Trophoblast cell (in vitro differentiated cells and primary cell): ENCODE measurements at regions not wholly inside any gene's neighbourhood (a gene's known extent, or its start where the extent isn't known, plus 50 kb on each side); places are given as distances from the start of the nearest gene placed in this dataset.

Experiments used
- DNase-seq, 2 donors: peaks; one replicate each; pipeline ENCODE4 v3.0.0-alpha.2; 2016
- H2AFZ ChIP-seq: 2 replicates; pipeline ENCODE4 v1.6.1; 2013; ENCODE audit warnings: low read length, moderate library complexity, mild to moderate bottlenecking; ENCODE audit not compliant: insufficient read depth, poor library complexity
- H2AK5ac ChIP-seq: 2 replicates; pipeline ENCODE4 v1.6.1; 2013; ENCODE audit warnings: mild to moderate bottlenecking, low read length
- H2BK120ac ChIP-seq: 2 replicates; pipeline ENCODE4 v1.6.1; 2013; ENCODE audit warnings: low read length, mild to moderate bottlenecking, moderate library complexity; ENCODE audit not compliant: insufficient read depth, poor library complexity
- H2BK12ac ChIP-seq: 2 replicates; pipeline ENCODE4 v1.6.1; 2013; ENCODE audit warnings: mild to moderate bottlenecking, low read length, moderate library complexity
- H2BK5ac ChIP-seq: 2 replicates; pipeline ENCODE4 v1.6.1; 2013; ENCODE audit warnings: low read length, low read depth, moderate library complexity, mild to moderate bottlenecking; ENCODE audit not compliant: poor library complexity
- H3K14ac ChIP-seq: 2 replicates; pipeline ENCODE4 v1.6.1; 2013; ENCODE audit warnings: mild to moderate bottlenecking, low read length
- H3K18ac ChIP-seq: 2 replicates; pipeline ENCODE4 v1.6.1; 2013; ENCODE audit warnings: mild to moderate bottlenecking, low read length
- H3K23ac ChIP-seq: 2 replicates; pipeline ENCODE4 v1.6.1; 2013; ENCODE audit warnings: low read length
- H3K27ac ChIP-seq: 2 replicates; pipeline ENCODE4 v1.5.1; 2013; ENCODE audit warnings: low read depth, mild to moderate bottlenecking, inconsistent platforms, low read length, moderate library complexity
- H3K27me3 ChIP-seq: 2 replicates; pipeline ENCODE4 v1.6.1; 2013; ENCODE audit warnings: inconsistent platforms, mild to moderate bottlenecking, low read length, moderate library complexity; ENCODE audit not compliant: insufficient read depth
- H3K36me3 ChIP-seq, 2 experiments: 1 replicate in 1 of 2; 2 replicates in 1 of 2; pipeline ENCODE4 v1.6.1; 2013; ENCODE audit warnings: low read length in 2 of 2, mild to moderate bottlenecking in 2 of 2, moderate library complexity in 1 of 2; ENCODE audit not compliant: insufficient read depth in 2 of 2, control insufficient read depth in 1 of 2
- H3K4ac ChIP-seq: 2 replicates; pipeline ENCODE4 v1.6.1; 2013; ENCODE audit warnings: low read depth, mild to moderate bottlenecking, low read length, moderate library complexity
- H3K4me1 ChIP-seq, 2 experiments: 1 replicate in 1 of 2; 2 replicates in 1 of 2; pipeline ENCODE4 v1.6.1; 2013; ENCODE audit warnings: low read length in 2 of 2, mild to moderate bottlenecking in 2 of 2, moderate library complexity in 1 of 2; ENCODE audit not compliant: insufficient read depth in 2 of 2, control insufficient read depth in 1 of 2
- H3K4me2 ChIP-seq: 2 replicates; pipeline ENCODE4 v1.6.1; 2013; ENCODE audit warnings: inconsistent platforms, mild to moderate bottlenecking, low read length, moderate library complexity
- H3K4me3 ChIP-seq: 2 replicates; pipeline ENCODE4 v1.5.1; 2013; ENCODE audit warnings: mild to moderate bottlenecking, low read depth, low read length, inconsistent platforms
- H3K79me1 ChIP-seq: one replicate; pipeline ENCODE4 v1.6.1; 2013; ENCODE audit warnings: low read length
- H3K79me2 ChIP-seq: 2 replicates; pipeline ENCODE4 v1.6.1; 2013; ENCODE audit warnings: low read length, mild to moderate bottlenecking; ENCODE audit not compliant: control insufficient read depth, insufficient read depth, poor library complexity
- H3K9ac ChIP-seq: 2 replicates; pipeline ENCODE4 v1.6.1; 2013; ENCODE audit warnings: mild to moderate bottlenecking, low read length
- H3K9me3 ChIP-seq: 2 replicates; pipeline ENCODE4 v1.6.1; 2013; ENCODE audit warnings: low read depth, mild to moderate bottlenecking, control low read depth, inconsistent platforms, low read length; ENCODE audit not compliant: insufficient read depth
- H4K12ac ChIP-seq: 2 replicates; pipeline ENCODE4 v1.6.1; 2013; ENCODE audit warnings: low read depth, mild to moderate bottlenecking, low read length, moderate library complexity
- H4K8ac ChIP-seq: 2 replicates; pipeline ENCODE4 v1.6.1; 2013; ENCODE audit warnings: low read depth, mild to moderate bottlenecking, low read length, moderate library complexity
- H4K91ac ChIP-seq: one replicate; pipeline ENCODE4 v1.6.1; 2013; ENCODE audit warnings: low read depth, mild to moderate bottlenecking, low read length, moderate library complexity
- WGBS: extraction: QIAGEN DNeasy Blood & Tissue Kit; methylation state at CpG from one replicate; pipeline ENCODE4 v1.1.7; 2013; ENCODE audit warnings: missing lambda C conversion rate; ENCODE audit not compliant: insufficient read length, insufficient coverage; ENCODE audit errors: extremely low coverage; 5-methylcytosine and 5-hydroxymethylcytosine counted together

DNA sequence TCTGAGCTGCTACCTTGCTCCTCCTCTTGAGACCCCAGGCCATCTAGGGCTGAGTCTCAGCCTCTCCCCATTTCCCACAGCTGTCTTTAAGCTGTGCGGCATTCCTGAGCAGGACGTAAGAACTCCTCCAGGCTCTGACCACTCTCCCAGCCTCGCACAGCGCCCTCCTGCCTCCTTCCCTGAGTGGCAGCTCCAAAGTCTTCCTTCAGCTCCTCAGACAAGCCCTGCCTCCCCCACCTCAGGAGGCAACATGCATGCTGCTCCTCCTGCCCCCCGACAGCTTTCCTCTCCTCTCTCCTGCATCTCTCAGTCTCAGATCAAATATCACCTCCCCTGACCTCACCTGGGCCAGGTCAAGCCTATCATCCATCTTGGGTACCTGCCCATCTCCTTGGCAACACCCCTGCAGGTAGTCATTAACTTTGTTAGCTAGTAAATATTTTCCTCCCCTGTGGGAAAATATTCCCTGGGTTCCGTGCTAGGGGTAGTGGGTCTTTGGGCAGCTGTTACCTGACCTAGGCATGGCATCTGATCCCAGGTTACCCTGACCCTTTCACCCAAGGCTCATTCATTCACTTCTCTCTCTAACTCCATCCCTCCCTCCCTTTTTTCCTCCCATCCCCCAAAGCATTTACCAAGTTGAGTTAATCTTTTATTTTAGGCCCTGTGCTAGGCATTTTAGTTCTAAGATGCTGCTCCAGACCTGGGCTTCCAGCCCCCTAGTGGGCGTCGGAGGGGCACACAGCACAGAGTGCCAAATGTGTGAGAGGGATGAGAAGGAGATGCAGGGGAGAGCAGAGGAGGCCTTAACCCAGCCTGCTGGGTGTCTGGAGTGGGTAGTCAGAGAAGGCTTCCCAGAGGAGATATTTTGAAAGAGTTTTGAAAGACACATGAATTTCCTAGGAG, 419.9 kb downstream of the PTPRU start:
- Histone ChIP-seq H4K12ac (no peak overlapping the region), H2BK120ac (no peak overlapping the region), H3K27ac (no peak overlapping the region), H3K79me2 (no peaks in the 10 kb centered on the region), H2AK5ac (no peak overlapping the region), H3K27me3 (no peaks in the 10 kb centered on the region), H3K14ac (no peak overlapping the region), H4K8ac (no peak overlapping the region), H2BK5ac (no peak overlapping the region), H2BK12ac (no peak overlapping the region), H3K18ac (no peak overlapping the region), H3K9ac (no peak overlapping the region), H3K4me2 (no peak overlapping the region), H3K4me3 (no peak overlapping the region), H3K9me3 (peaks cover 2% of the 10 kb centered on the region), H3K36me3 (no peaks in the 10 kb centered on the region), H3K4me1 (no peaks in the 10 kb centered on the region), H4K91ac (no peak overlapping the region), H3K4ac (no peak overlapping the region), H3K79me1 (no peaks in the 10 kb centered on the region), H3K23ac (no peak overlapping the region), H2AFZ (no peak overlapping the region)
- no peak for DNase-seq
- no CpG with 5 or more reads among the region's 8 CpGs for WGBS

DNA sequence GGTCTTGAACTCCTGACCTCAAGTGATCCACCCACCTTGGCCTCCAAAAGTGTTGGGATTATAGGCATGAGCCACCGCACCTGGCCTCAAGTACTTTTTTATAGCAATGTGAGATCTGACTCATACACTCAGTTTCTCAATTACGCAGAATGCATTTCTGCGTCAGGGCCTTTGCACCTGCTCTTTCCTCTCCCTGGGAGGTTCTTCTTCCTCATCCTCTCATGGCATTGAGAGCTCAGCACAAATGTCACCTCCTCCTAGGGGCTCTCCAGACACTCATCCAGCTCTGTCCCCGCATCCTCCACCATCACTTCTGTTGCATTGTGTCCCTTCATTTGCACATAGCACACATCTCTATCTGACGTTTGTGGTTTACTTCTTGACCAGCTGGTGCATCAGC, 418.8 kb downstream of the PTPRU start:
- H3K18ac ChIP-seq, result no peak overlapping the region
- no peak overlapping the region for H4K8ac ChIP-seq
- H3K14ac ChIP-seq, result no peak overlapping the region
- no peak overlapping the region for H3K4ac ChIP-seq
- DNase-seq, result no peak
- no peak overlapping the region for H3K9ac ChIP-seq
- H3K79me1 ChIP-seq, result no peaks in the 10 kb centered on the region
- H2AK5ac ChIP-seq, result no peak overlapping the region
- H3K27me3 ChIP-seq, result no peaks in the 10 kb centered on the region
- no peaks in the 10 kb centered on the region for H3K4me1 ChIP-seq
- H2BK5ac ChIP-seq, result no peak overlapping the region
- no peak overlapping the region for H4K12ac ChIP-seq
- H3K23ac ChIP-seq, result no peak overlapping the region
- H3K79me2 ChIP-seq, result no peaks in the 10 kb centered on the region
- no peak overlapping the region for H4K91ac ChIP-seq
- peaks cover 2% of the 10 kb centered on the region for H3K9me3 ChIP-seq
- H3K4me2 ChIP-seq, result no peak overlapping the region
- H2BK120ac ChIP-seq, result no peak overlapping the region
- no peak overlapping the region for H3K4me3 ChIP-seq
- H2AFZ ChIP-seq, result no peak overlapping the region
- H2BK12ac ChIP-seq, result no peak overlapping the region
- WGBS, result no CpG with 5 or more reads among the region's 5 CpGs
- H3K27ac ChIP-seq, result no peak overlapping the region
- H3K36me3 ChIP-seq, result no peaks in the 10 kb centered on the region

DNA sequence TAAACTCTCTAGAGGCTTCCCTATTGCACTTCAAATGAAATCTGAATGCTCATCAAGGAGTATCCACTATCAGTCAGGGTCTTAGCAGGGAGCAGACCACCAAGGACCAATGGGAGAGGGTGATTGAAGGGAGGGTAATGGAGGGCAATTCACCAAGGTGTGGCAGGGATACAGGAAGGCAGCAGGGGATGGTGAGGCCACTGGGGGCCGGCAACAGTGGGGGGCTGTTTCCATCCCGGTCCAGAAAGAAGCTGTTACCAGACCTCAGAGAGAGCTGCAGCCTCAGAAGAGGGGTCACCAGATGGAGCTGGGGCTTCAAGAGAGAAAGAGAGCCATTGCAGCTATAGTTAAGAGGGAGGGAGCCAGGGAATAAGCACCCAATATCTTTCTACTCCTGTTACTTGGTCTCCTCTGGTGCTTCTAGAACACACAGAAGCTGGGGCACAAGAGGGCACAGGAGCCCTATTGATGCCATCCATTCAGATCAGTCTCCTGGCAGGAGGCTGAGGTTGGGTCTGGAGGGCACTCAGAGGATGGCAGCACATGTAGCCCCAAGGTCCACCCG, 417.6 kb downstream of the PTPRU start:
- DNase-seq, result no peak
- no peak overlapping the region for H3K9ac ChIP-seq
- no peaks in the 10 kb centered on the region for H3K79me1 ChIP-seq
- no peak overlapping the region for H4K91ac ChIP-seq
- H3K36me3 ChIP-seq, result no peaks in the 10 kb centered on the region
- WGBS, result no CpG with 5 or more reads among the region's 3 CpGs
- H4K12ac ChIP-seq, result no peak overlapping the region
- H4K8ac ChIP-seq, result no peak overlapping the region
- no peak overlapping the region for H3K4ac ChIP-seq
- no peak overlapping the region for H3K4me3 ChIP-seq
- no peak overlapping the region for H2AK5ac ChIP-seq
- H3K9me3 ChIP-seq, result peaks cover 2% of the 10 kb centered on the region
- H3K4me1 ChIP-seq, result no peaks in the 10 kb centered on the region
- no peaks in the 10 kb centered on the region for H3K79me2 ChIP-seq
- no peak overlapping the region for H3K27ac ChIP-seq
- H3K4me2 ChIP-seq, result no peak overlapping the region
- no peak overlapping the region for H3K18ac ChIP-seq
- H2BK12ac ChIP-seq, result no peak overlapping the region
- H3K14ac ChIP-seq, result no peak overlapping the region
- no peak overlapping the region for H2BK120ac ChIP-seq
- no peaks in the 10 kb centered on the region for H3K27me3 ChIP-seq
- no peak overlapping the region for H2BK5ac ChIP-seq
- H2AFZ ChIP-seq, result no peak overlapping the region
- H3K23ac ChIP-seq, result no peak overlapping the region

DNA sequence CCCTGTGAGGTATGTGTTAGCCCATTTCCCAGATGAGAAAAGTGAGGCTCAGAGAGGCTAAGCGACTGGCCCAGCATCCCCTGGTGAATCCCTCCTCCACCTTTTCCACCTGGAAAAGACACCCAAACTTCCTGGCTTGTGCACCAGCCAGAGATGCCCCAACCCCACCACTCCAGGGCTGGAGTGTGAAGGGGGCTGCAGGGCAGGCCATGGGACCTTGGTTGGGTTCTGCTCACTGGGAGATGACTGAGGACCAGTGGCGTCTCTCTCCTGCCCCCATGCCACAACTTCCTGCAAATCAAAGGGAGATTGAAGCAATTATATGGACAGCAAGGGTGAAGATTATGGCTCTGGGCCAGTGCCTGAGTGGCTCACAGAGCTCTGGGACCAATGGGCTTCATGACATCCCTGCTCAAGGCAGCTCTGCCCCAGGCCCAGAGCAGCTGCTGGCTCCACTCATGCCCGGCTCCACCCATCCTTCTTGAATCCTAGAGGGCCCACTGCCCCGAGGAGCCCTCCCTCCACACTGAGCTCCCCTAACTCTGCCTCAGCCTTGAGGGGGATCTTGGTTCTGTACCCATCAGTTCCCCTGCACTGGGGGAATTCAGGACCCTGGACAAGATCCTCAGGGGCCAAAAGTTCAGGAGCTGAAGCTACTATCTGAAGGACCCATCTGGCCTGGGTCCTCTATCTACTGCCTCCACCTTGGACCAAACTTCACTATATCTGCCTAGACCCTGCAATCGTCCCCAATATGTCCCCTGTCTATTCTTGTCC, 416.9 kb downstream of the PTPRU start:
- Histone ChIP-seq H3K36me3 (no peaks in the 10 kb centered on the region), H3K18ac (no peak overlapping the region), H2AK5ac (no peak overlapping the region), H3K79me2 (no peaks in the 10 kb centered on the region), H3K27me3 (no peaks in the 10 kb centered on the region), H4K12ac (no peak overlapping the region), H3K4me2 (no peak overlapping the region), H4K91ac (no peak overlapping the region), H2BK12ac (no peak overlapping the region), H3K4me1 (no peaks in the 10 kb centered on the region), H3K4me3 (no peak overlapping the region), H3K9ac (no peak overlapping the region), H3K9me3 (peaks cover 2% of the 10 kb centered on the region), H2BK120ac (no peak overlapping the region), H3K14ac (no peak overlapping the region), H4K8ac (no peak overlapping the region), H2AFZ (no peak overlapping the region), H2BK5ac (no peak overlapping the region), H3K79me1 (no peaks in the 10 kb centered on the region), H3K27ac (no peak overlapping the region), H3K4ac (no peak overlapping the region), H3K23ac (no peak overlapping the region)
- no peak for DNase-seq
- WGBS, result no CpG with 5 or more reads among the region's 5 CpGs
